ENCODE measurements at regions not wholly inside any gene's neighbourhood (a gene's known extent, or its start where the extent isn't known, plus 50 kb on each side); places are given as distances from the start of the nearest gene placed in this dataset.
"Not testable (repeated sequence)": the region's sequence is repeated elsewhere in the genome, so short reads cannot be mapped to it uniquely, and the experiment has no call there.

GRCh38 chr1:166626711-166627110 lies 212.6 kb upstream of the POGK start:
- no peak for DNase-seq (ENCODE audit: low spot score)

- DNase-seq (ENCODE audit: low spot score) = no peak
Observed at GRCh38 chr1:166627558-166627957, 211.7 kb upstream of the POGK start.

DNA sequence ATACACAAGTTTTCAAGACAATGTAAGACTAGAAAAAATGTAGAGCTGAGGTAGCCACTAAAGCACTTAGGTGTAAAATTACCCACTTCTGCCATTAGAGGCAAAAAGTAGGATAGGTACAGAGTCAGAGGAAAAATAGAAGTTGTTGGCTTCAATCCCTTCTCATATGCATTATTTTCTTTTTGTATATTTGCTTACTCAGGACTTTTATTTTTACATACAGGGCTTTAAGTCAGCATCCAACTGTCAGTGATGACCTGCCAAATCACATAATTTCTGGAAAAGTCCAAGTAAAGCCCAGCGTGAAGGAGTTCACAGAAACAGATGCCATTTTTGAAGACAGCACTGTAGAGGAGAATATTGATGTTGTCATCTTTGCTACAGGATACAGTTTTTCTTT lies 211.0 kb upstream of the POGK start:
- no peak for DNase-seq (ENCODE audit: low spot score)

- DNase-seq (ENCODE audit: low spot score) = no peak
Observed at GRCh38 chr1:166629946-166630345, 209.3 kb upstream of the POGK start.

DNA sequence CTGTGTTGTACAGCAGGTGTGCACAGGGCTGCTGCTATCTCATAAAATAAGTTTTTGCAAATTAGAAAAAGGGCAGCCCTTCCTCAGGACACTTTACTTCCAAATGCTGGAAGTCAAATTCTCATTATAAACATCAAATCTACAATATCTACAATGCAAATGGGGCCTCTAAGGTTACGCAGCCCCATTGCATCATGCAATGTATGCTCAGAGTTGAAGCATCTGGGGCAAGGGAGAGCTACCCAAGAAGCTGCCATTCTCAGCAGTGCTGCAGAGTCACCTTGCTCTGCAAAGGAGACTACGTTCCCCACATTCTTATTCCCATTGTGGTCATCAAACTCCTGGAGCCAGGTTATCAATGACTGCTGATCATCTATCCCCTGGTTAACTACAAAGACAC lies 208.9 kb upstream of the POGK start:
- no peak for DNase-seq (ENCODE audit: low spot score)

DNA sequence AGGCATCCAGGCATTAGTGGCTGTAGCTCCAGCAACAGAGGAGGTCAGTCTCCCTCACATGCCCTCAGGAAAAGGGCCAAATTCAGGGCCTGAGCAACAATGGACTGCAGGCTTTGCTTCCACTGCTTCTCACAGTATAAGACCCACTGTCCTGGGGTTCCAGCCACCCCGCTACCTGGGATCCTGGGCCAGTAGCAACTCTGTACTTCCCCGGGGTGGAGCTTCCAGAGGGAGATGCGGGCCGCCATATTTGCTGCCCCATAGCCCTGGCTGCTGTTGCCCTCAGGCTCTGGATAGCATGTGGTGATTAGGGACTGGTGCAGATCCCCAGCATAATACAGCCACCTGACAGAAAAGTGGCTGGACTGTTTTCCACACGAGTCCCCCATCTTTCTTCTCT lies 201.1 kb upstream of the POGK start:
- DNase-seq (ENCODE audit: low spot score) = no peak

DNA sequence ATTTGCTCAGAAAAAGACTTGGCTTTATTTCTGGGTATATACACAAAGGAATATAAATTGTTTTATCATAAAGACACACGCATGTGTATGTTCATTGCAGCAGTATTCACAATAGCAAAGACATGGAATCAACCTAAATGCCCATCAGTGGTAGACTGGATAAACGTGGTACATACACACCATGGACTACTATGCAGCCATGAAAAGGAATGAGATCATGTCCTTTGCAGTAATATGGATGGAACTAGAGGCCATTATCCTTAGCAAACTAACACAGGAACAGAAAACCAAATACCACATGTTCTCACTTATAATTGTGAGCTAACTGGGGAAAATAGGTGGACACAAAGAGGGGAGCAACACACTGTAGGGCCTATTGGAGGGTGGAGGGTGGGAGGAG lies 182.0 kb upstream of the POGK start:
- not testable (repeated sequence) for DNase-seq (ENCODE audit: low spot score)

DNA sequence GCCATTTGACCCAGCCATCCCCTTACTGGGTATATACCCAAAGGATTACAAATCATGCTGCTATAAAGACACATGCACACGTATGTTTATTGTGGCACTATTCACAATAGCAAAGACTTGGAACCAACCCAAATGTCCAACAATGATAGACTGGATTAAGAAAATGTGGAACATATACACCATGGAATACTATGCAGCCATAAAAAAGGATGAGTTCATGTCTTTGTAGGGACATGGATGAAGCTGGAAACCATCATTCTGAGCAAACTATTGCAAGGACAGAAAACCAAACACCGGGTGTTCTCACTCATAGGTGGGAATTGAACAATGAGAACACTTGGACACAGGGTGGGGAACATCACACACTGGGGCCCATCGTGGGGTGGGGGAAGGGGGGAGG lies 172.5 kb upstream of the POGK start:
- DNase-seq (ENCODE audit: low spot score) = not testable (repeated sequence)

- not testable (repeated sequence) for DNase-seq (ENCODE audit: low spot score)
Observed at GRCh38 chr1:166667600-166667999, 171.7 kb upstream of the POGK start.

- DNase-seq (ENCODE audit: low spot score) = no peak
Observed at GRCh38 chr1:166671627-166672026, 167.6 kb upstream of the POGK start.

GRCh38 chr1:166673722-166674121 lies 165.6 kb upstream of the POGK start:
- DNase-seq (ENCODE audit: low spot score) = no peak

DNA sequence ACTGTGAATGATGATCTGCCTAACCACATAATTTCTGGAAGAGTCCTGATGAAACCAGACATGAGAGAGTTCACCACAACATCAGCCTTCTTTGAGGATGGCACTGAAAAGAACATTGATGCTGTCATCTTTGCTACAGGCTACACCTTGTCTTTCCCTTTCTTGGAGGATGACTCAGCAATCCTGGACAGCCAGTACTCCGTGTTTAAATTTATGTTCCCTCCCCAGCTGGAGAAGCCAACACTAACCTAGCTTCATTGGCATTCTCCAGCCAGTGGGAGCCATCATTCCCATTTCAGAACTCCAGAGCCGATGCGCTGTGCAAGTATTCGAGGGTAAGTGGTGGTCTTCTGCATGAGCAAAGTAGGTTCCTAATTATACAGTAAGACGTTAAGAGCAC lies 164.1 kb upstream of the POGK start:
- DNase-seq (ENCODE audit: low spot score) = no peak

DNA sequence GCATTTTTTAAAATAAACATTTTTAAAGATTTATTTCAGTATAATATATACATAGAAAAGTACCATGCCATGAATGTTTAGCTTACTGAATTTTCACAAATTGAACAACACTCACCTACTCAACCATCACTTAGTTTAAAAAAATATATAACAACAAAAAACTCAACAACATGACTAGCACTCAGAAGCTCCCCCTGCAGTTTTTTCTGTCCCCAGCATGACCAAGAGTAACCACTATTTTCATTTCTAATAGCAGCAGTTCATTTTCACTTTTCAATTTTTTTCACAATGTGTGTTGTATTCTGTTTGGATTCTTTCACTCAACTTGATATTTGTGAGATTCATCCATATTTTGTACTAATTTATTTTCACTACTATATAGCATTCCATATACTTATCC lies 162.3 kb upstream of the POGK start:
- DNase-seq (ENCODE audit: low spot score) = no peak

DNA sequence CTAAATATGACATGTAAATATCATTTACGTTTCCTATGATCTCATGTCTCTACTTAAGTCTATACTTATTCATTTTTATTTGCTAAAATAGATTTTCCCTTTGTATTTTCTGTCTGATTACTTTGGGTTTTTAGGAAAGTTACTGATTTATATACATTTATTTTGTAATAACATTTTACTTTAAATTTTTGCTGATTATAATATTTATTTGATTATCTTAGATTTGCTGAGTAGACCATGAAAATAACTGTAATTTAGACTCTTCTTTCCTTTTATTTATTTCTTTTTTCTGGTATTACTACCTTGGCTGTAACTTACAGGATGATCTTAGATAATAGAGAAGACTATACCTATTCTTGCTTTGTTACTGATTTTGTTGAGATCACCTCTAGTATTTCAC lies 159.9 kb upstream of the POGK start:
- no peak for DNase-seq (ENCODE audit: low spot score)

DNA sequence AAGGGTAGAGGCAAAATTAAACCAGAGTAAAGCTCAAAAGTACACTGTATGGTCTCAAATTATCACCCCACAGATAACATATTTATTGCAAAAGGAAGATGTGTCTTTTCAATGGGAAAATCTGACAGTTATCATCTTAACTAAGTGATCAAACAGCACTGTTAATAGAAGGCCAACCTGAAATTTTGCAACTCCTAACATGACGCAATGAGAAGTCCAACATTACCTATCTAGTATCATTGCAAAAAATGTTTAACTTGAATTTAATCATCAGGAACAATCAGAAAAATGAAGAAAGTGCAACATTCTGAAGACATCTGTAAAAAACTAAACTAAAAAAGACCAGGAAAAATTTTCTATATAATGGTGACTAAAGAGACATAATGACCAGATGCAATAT lies 156.7 kb upstream of the POGK start:
- DNase-seq (ENCODE audit: low spot score) = no peak

DNA sequence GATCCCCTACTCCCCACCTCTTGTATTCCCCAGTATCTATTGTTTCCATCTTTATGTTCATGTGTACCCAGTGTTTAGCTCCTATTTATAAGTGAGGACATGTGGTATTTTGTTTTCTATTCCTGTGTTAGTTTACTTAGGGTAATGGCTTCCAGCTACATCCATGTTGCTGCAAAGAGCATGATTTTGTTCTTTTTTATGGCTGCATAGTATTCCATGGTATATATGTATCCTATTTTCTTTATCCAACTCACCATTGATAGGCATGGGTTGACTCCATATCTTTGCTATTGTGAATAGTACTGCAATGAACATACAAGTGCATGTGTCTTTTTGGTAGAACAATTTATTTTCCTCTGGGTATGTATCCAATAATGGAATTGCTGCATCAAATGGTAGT lies 154.6 kb upstream of the POGK start:
- DNase-seq (ENCODE audit: low spot score) = not testable (repeated sequence)

DNA sequence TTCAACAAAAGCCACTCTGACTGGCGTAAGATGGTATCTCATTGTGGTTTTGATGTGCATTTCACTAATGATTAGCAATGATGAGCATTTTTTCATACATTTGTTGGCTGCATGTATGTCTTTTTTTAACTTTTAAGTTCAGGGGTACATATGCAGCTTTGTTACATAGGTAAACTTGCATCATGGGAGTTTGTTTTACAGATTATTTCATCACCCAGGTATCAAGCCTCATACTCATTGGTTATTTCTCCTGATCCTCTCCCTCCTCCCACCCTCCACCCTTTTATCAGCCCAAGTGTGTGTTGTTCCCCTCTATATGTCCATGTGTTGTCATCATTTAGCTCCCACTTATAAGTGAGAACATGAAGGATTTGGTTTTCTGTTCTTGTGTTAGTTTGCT lies 154.1 kb upstream of the POGK start:
- no peak for DNase-seq (ENCODE audit: low spot score)

DNA sequence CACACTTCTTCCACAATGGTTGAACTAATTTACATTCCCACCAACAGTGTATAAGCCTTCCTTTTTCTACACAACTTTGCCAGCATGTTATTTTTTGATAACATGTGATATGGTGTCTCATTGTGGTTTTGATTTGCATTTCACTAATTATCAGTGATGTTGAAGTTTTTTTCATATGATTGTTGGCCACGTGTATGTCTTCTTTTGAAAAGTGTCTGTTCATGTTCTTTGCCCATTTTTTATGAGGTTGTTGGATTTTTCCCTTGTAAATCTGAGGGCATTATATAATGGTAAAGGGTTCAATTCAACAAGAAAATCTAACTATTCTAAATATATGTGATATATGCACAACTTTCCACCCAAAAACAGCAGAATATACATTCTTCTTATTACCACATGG lies 153.4 kb upstream of the POGK start:
- DNase-seq (ENCODE audit: low spot score) = not testable (repeated sequence)

GRCh38 chr1:166690596-166690995 lies 148.7 kb upstream of the POGK start:
- DNase-seq (ENCODE audit: low spot score) = not testable (repeated sequence)

GRCh38 chr1:166691476-166691875 lies 147.8 kb upstream of the POGK start:
- no peak for DNase-seq (ENCODE audit: low spot score)

- DNase-seq (ENCODE audit: low spot score) = no peak
Observed at GRCh38 chr1:166692346-166692745, 146.9 kb upstream of the POGK start.

GRCh38 chr1:166693158-166693557 lies 146.1 kb upstream of the POGK start:
- DNase-seq (ENCODE audit: low spot score) = no peak

DNA sequence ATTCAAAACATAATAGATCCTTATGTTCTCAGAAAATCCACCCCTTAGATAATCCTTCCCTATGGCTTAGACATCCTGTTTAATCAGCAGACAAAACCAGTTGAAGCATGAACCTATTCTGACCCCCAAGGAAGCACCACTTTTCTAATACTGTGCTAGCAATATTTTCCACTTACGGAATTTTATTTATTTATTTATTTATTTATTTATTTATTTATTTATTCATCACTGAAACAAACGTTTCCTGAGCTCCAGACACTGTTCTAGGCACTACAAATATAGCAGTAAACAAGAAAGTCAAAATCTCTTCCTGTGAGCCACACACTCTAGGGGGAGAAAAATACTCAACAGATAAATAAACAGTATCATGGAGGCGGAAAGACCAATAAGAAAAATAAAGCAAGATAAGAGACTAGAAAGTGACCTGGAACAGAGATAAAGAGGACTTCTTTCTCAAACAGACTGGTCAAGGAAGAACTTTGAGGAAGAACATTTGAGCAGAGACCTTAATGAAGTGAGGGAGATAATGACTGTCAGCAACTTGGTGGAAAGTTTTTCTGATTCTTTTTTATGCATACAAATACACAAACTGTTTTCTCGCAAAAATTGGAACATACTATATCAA lies 145.5 kb upstream of the POGK start:
- DNase-seq (ENCODE audit: low spot score) = no peak

DNA sequence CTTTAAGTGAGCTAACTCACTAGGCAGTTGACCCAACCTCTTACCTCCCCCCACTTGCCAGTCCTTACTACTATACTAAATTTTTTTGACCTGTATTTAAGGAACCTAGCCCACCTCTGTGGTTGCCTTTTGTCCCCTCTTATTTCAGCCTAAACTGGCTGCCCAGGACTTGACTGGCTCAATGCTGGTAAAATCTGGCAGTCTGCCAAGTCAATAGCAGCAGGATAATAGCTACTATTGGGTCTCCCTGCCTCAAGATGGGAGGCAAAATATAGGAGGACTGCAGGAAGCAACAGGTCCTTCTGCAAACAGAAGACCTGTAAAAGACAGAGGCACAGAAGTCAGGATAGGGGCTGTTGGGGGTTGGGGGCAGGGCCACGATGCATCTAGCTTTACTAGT lies 144.2 kb upstream of the POGK start:
- peak; percentile 42 for DNase-seq (ENCODE audit: low spot score)

DNA sequence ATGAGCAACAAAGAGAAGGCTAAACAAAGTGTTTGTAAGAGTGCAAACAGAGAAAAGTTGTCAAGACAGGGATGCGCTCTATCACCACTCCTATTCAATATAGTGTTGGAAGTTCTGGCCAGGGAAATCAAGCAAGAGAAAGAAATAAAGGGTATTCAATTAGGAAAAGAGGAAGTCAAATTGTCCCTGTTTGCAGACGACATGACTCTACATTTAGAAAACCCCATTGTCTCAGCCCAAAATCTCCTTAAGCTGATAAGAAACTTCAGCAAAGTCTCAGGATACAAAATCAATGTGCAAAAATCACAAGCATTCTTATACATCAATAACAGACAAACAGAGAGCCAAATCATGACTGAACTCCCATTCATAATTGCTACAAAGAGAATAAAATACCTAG lies 143.4 kb upstream of the POGK start:
- not testable (repeated sequence) for DNase-seq (ENCODE audit: low spot score)

Data from D341Med (cell line).